K562 (cell line): ENCODE measurements at regions not wholly inside any gene's neighbourhood (a gene's known extent, or its start where the extent isn't known, plus 50 kb on each side); places are given as distances from the start of the nearest gene placed in this dataset.

ENCODE experiments used
- ATAC-seq: fragments of 200-7000 bp; cut with Tn5 transposase; 3 replicates; pipeline ENCODE4 v1.9.1; 2020; ENCODE audit warnings: moderate library complexity
- BruUV-seq: library from RNA; stranded (reverse); fragments of 400-500 nt; replicated peaks from 2 replicates; lab custom pipeline; 2021; lab: Mats Ljungman, UMichigan
- CTCF ChIA-PET: fragments of 300-600 bp; formaldehyde crosslinking; extraction: SDS; loops from one replicate; lab custom pipeline; 2021; ENCODE audit warnings: low intra/inter-chr PET ratio; lab: Yijun Ruan, JAX
- POLR2A ChIA-PET: fragments of 300-600, 350-650 bp; sonication (Branson Sonifier 250); formaldehyde crosslinking; extraction: SDS; loops from one replicate; lab custom pipeline; 2021; ENCODE audit warnings: antibody characterized with exemption, inconsistent platforms; lab: Yijun Ruan, JAX
- DNase-seq, 4 experiments: peaks; one replicate each; pipeline versions ENCODE4 v3.0.0 to v3.0.0-alpha.2; 2011 to 2018; ENCODE audit warnings: low spot score in 3 of 4, mixed read lengths in 3 of 4; ENCODE audit errors: extremely low read depth in 1 of 4
- FAIRE-seq: peaks from 2 replicates; lab custom pipeline; 2011; peaks lifted over from hg19 to GRCh38; lab: Jason Lieb, UNC
- H2AFZ ChIP-seq: 2 replicates; pipeline ENCODE4 v1.6.0; 2011; ENCODE audit warnings: low read depth, low read length, control low read depth, inconsistent platforms
- H3K27ac ChIP-seq: fragments of 200-600 bp; 3 replicates; pipeline ENCODE4 v1.8.0; 2011; ENCODE audit warnings: low read depth, mild to moderate bottlenecking, control low read depth, inconsistent platforms, low read length, moderate library complexity, mixed read lengths; ENCODE audit errors: extremely low read depth
- H3K27me3 ChIP-seq, 2 experiments: fragments of 300-600 bp in 1 of 2; 2 replicates in 1 of 2; 3 replicates in 1 of 2; pipeline versions ENCODE4 v1.6.0 to v1.8.0; 2011; ENCODE audit warnings: inconsistent platforms in 2 of 2, low read length in 2 of 2, mild to moderate bottlenecking in 1 of 2, mixed read lengths in 1 of 2, moderate library complexity in 1 of 2; ENCODE audit not compliant: control insufficient read depth in 2 of 2, insufficient read depth in 2 of 2
- H3K36me3 ChIP-seq: fragments of 300-600 bp; 3 replicates; pipeline ENCODE4 v1.8.0; 2011; ENCODE audit warnings: mild to moderate bottlenecking, low read length, inconsistent platforms; ENCODE audit not compliant: control insufficient read depth, insufficient read depth
- H3K4me1 ChIP-seq, 2 experiments: fragments of 200-600 bp in 1 of 2; replicated peaks in 1 of 2; 2 replicates in 1 of 2; 3 replicates in 1 of 2; pipeline versions ENCODE4 v1.5.1 to v1.8.0; 2011; ENCODE audit warnings: inconsistent platforms in 2 of 2, low read length in 2 of 2, mild to moderate bottlenecking in 1 of 2, mixed read lengths in 1 of 2, moderate library complexity in 1 of 2; ENCODE audit not compliant: control insufficient read depth in 2 of 2, insufficient read depth in 2 of 2
- H3K4me2 ChIP-seq: 2 replicates; pipeline ENCODE4 v1.6.1; 2011; ENCODE audit warnings: low read length, control low read depth, inconsistent platforms, mixed read lengths; ENCODE audit not compliant: insufficient read depth
- H3K4me3 ChIP-seq: fragments of 200-600 bp; sonication (generic), shearing (Covaris generic); 2 replicates; pipeline ENCODE4 v1.5.1; 2016; ENCODE audit warnings: control low read depth, inconsistent platforms
- H3K79me2 ChIP-seq: fragments of 200-600 bp; 3 replicates; pipeline ENCODE4 v1.8.0; 2011; ENCODE audit warnings: low read length, inconsistent platforms; ENCODE audit not compliant: control insufficient read depth, insufficient read depth
- H3K9ac ChIP-seq, 2 experiments: 2 replicates each; pipeline versions ENCODE4 v1.6.0 to v1.6.1; 2011; ENCODE audit warnings: low read depth in 2 of 2, low read length in 2 of 2, control low read depth in 1 of 2, inconsistent platforms in 1 of 2, mild to moderate bottlenecking in 1 of 2, mixed read lengths in 1 of 2; ENCODE audit not compliant: insufficient read depth in 1 of 2
- H3K9me1 ChIP-seq: one replicate; pipeline ENCODE4 v1.6.0; 2011; ENCODE audit warnings: inconsistent platforms, mild to moderate bottlenecking, low read length, moderate library complexity; ENCODE audit not compliant: control insufficient read depth, insufficient read depth
- H3K9me3 ChIP-seq: replicated peaks from 2 replicates; pipeline ENCODE4 v1.5.1; 2011; ENCODE audit warnings: low read depth, low read length, inconsistent platforms; ENCODE audit not compliant: control insufficient read depth, insufficient read depth
- H4K20me1 ChIP-seq: replicated peaks from 2 replicates; pipeline ENCODE4 v1.6.1; 2011; ENCODE audit warnings: low read length, inconsistent platforms, mixed read lengths; ENCODE audit not compliant: control insufficient read depth, insufficient read depth
- AFF4 ChIP-seq: sonication (generic); formaldehyde crosslinking; IDR thresholded peaks from 2 replicates; pipeline ENCODE4 v1.8.0; 2023; ENCODE audit warnings: mild to moderate bottlenecking, missing genetic modification reagents
- EGR1 ChIP-seq: fragments of 450-650 bp; conservative IDR thresholded peaks from 2 replicates; pipeline ENCODE4 v1.6.1; 2017; ENCODE audit warnings: mild to moderate bottlenecking
- MAZ ChIP-seq, 2 experiments: fragments of 450-650 bp in 1 of 2; sonication (generic) in 1 of 2; formaldehyde crosslinking; IDR thresholded peaks in 1 of 2; conservative IDR thresholded peaks in 1 of 2; 2 replicates each; pipeline versions ENCODE4 v1.4.0 to v1.5.0; 2020; ENCODE audit warnings: mild to moderate bottlenecking in 1 of 2, missing genetic modification reagents in 1 of 2
- SIN3B ChIP-seq: fragments of 450-650 bp; IDR thresholded peaks from 2 replicates; pipeline ENCODE4 v1.6.1; 2017; ENCODE audit warnings: low read depth, mild to moderate bottlenecking, moderate library complexity
- TAF1 ChIP-seq: IDR thresholded peaks from 2 replicates; pipeline ENCODE4 v1.6.1; 2011; ENCODE audit warnings: mild to moderate bottlenecking, low read length, moderate library complexity; ENCODE audit not compliant: insufficient read depth, control insufficient read depth, severe bottlenecking; ENCODE audit errors: extremely low read depth
- ZNF518B ChIP-seq: fragments of 250-450 bp; sonication (Bioruptor Pico); IDR thresholded peaks from 2 replicates; pipeline ENCODE4 v1.5.0; 2021; ENCODE audit warnings: mild to moderate bottlenecking, moderate library complexity
- WGBS: fragments of 100-300 bp; shearing (Covaris generic); methylation state at CpG from one replicate; pipeline ENCODE4 v1.1.6; 2016; ENCODE audit warnings: low coverage, mixed read lengths; ENCODE audit not compliant: insufficient coverage; ENCODE audit errors: missing lambda C conversion rate; 5-methylcytosine and 5-hydroxymethylcytosine counted together
- in situ Hi-C: fragments of 300-500 bp; cut with MboI; formaldehyde crosslinking; loops from 4 replicates; pipeline ENCODE4 v1.15.0; 2018; ENCODE audit warnings: inconsistent platforms, mixed read lengths
- intact Hi-C: fragments of 100-400 bp; cut with micrococcal nuclease; formaldehyde crosslinking; loops from 2 replicates; pipeline ENCODE4 v1.14.2; 2022

- POLR2A ChIA-PET: interaction anchor here (0.6 kb wide), 2 partner anchors 16 to 40 kb away, joined by 3 to 4 read pairs; no protein-coding TSS in a partner anchor
- no TSS peak for BruUV-seq
- Histone ChIP-seq H3K4me3 (no peak overlapping the region), H2AFZ (no peak overlapping the region), H3K9ac (no peak overlapping the region), H3K36me3 (no peaks in the 10 kb centered on the region), H3K9me1 (no peaks in the 10 kb centered on the region), H3K79me2 (no peaks in the 10 kb centered on the region), H4K20me1 (no peaks in the 10 kb centered on the region), H3K27me3 (peaks cover 24 to 63% of the 10 kb centered on the region in 2 experiments), H3K4me1 (peaks cover 3 to 14% of the 10 kb centered on the region in 2 experiments; a peak in 4 of 5 replicates), H3K9me3 (no peaks in the 10 kb centered on the region), H3K27ac (no peak overlapping the region), H3K4me2 (no peak overlapping the region)
- intact Hi-C loops (no loop called here), in situ Hi-C loops (no loop called here)
- no peak for DNase-seq
- no peak for FAIRE-seq
- CTCF ChIA-PET: no interaction called here
- TF ChIP-seq EGR1 (peak; percentile 21; the same call in 1 of the 2 replicates), SIN3B (no peak)
- no peak for ATAC-seq
- 5% methylated on average over 11 of the region's 18 CpGs for WGBS
Observed at GRCh38 chr3:195005759-195006510, 265.0 kb downstream of the XXYLT1 start.

- H3K36me3 ChIP-seq: no peaks in the 10 kb centered on the region
- no peak overlapping the region for H3K4me2 ChIP-seq
- no peak overlapping the region for H3K9ac ChIP-seq
- ATAC-seq (no peak), DNase-seq (no peak), FAIRE-seq (no peak)
- BruUV-seq: no TSS peak
- H4K20me1 ChIP-seq: no peaks in the 10 kb centered on the region
- H3K4me3 ChIP-seq: no peak overlapping the region
- peaks cover 0 to 13% of the 10 kb centered on the region in 2 experiments; a peak in 3 of 5 replicates for H3K4me1 ChIP-seq
- CTCF ChIA-PET: no interaction called here
- intact Hi-C loops: no loop called here
- H3K79me2 ChIP-seq: no peaks in the 10 kb centered on the region
- H3K27ac ChIP-seq: no peak overlapping the region
- in situ Hi-C loops: no loop called here
- WGBS: 0% methylated on average over 5 of the region's 5 CpGs
- H2AFZ ChIP-seq: no peak overlapping the region
- H3K9me3 ChIP-seq: no peaks in the 10 kb centered on the region
- POLR2A ChIA-PET: interaction anchor here (1.1 kb wide), 1 partner anchor 12 kb away, joined by 3 read pairs; no protein-coding TSS in a partner anchor
- no peaks in the 10 kb centered on the region for H3K9me1 ChIP-seq
- H3K27me3 ChIP-seq: peaks cover 24 to 65% of the 10 kb centered on the region in 2 experiments
- no peak for TF ChIP-seq TAF1
- no peak for TF ChIP-seq MAZ (CRISPR knock-in tag; conservative IDR thresholded peaks at IDR 0.05 in 1 of 2, IDR thresholded peaks at IDR 0.05 in 1 of 2)
- TF ChIP-seq AFF4 (CRISPR knock-in tag): no peak
- TF ChIP-seq ZNF518B (CRISPR knock-in tag): no peak
Observed at GRCh38 chr3:195007151-195007550, 263.8 kb downstream of the XXYLT1 start.
